ENCODE measurements at regions not wholly inside any gene's neighbourhood (a gene's known extent, or its start where the extent isn't known, plus 50 kb on each side); places are given as distances from the start of the nearest gene placed in this dataset.

GRCh38 chr1:17877896-17878295, 122.8 kb downstream of the ACTL8 start:
- H3K27me3 Mint-ChIP-seq (ENCODE audit: low read depth), result peaks cover 14% of the 10 kb centered on the region

More at GRCh38 chr1:17877896-17878295, 122.8 kb downstream of the ACTL8 start:
- no peaks in the 10 kb centered on the region for H3K79me1 ChIP-seq (ENCODE audit: insufficient read depth, low read depth, low read length, poor library complexity, severe bottlenecking)
- no peaks in the 10 kb centered on the region; a peak in 1 of 5 replicates for H3K9me3 Mint-ChIP-seq
- no peak overlapping the region for H3K14ac ChIP-seq (ENCODE audit: insufficient read depth, low read length)
- no peak overlapping the region for H3K4me2 ChIP-seq (ENCODE audit: insufficient read depth, insufficient read length, low read length)
- H3K4ac ChIP-seq (ENCODE audit: low read depth, low read length), result no peak overlapping the region
- no peak overlapping the region for H4K8ac ChIP-seq (replicated peaks; ENCODE audit: insufficient read length, low read depth, low read length)
- peaks cover 0 to 4% (median 0%) of the 10 kb centered on the region in 3 experiments; a peak in 1 of 7 replicates for H3K36me3 Mint-ChIP-seq (ENCODE audit: insufficient read depth in 1 of 3, low read depth in 3 of 3)
- no peak overlapping the region for H2AFZ ChIP-seq (ENCODE audit: low read length)
- H2AK5ac ChIP-seq (ENCODE audit: insufficient read length, low read length), result no peak overlapping the region
- no peaks in the 10 kb centered on the region for H3K27me3 ChIP-seq (ENCODE audit: insufficient read depth, low read length)
- no peaks in the 10 kb centered on the region for H3K79me2 ChIP-seq (ENCODE audit: insufficient read depth, low read length)
- no CpG with 5 or more reads among the region's 7 CpGs for WGBS (ENCODE audit: extremely low coverage, insufficient read length, low lambda C conversion rate)
- no peaks in the 10 kb centered on the region for H3K23me2 ChIP-seq (ENCODE audit: insufficient read length, low read depth, low read length, poor library complexity, severe bottlenecking)
- H3K18ac ChIP-seq (ENCODE audit: insufficient read length, low read depth, low read length), result no peak overlapping the region
- H4K20me1 ChIP-seq (ENCODE audit: control insufficient read depth, insufficient read depth, insufficient read length), result no peaks in the 10 kb centered on the region
- no peak overlapping the region for H2BK5ac ChIP-seq (ENCODE audit: insufficient read length, low read length)
- H2BK20ac ChIP-seq (ENCODE audit: low read depth, low read length, poor library complexity, severe bottlenecking), result no peak overlapping the region
- no peaks in the 10 kb centered on the region for H3K9me3 ChIP-seq (ENCODE audit: control insufficient read depth, low read depth, low read length)
- H2BK15ac ChIP-seq (ENCODE audit: low read depth, low read length), result no peak overlapping the region
- TF ChIP-seq, protein P1, sequence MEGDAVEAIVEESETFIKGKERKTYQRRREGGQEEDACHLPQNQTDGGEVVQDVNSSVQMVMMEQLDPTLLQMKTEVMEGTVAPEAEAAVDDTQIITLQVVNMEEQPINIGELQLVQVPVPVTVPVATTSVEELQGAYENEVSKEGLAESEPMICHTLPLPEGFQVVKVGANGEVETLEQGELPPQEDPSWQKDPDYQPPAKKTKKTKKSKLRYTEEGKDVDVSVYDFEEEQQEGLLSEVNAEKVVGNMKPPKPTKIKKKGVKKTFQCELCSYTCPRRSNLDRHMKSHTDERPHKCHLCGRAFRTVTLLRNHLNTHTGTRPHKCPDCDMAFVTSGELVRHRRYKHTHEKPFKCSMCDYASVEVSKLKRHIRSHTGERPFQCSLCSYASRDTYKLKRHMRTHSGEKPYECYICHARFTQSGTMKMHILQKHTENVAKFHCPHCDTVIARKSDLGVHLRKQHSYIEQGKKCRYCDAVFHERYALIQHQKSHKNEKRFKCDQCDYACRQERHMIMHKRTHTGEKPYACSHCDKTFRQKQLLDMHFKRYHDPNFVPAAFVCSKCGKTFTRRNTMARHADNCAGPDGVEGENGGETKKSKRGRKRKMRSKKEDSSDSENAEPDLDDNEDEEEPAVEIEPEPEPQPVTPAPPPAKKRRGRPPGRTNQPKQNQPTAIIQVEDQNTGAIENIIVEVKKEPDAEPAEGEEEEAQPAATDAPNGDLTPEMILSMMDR (conservative IDR thresholded peaks at IDR 0.05), result no peak
- no peak overlapping the region for H3T11ph ChIP-seq (ENCODE audit: low read length)
- no peak overlapping the region for H3K27ac ChIP-seq (ENCODE audit: insufficient read length, low read depth, low read length)
- H2BK120ac ChIP-seq (ENCODE audit: low read depth, low read length, poor library complexity, severe bottlenecking), result no peak overlapping the region
- H3K4me1 ChIP-seq (ENCODE audit: insufficient read depth, low read length), result no peaks in the 10 kb centered on the region
- no peak overlapping the region for H3K4me3 Mint-ChIP-seq
- H3K56ac ChIP-seq (ENCODE audit: insufficient read length, low read depth, low read length), result no peak overlapping the region
- H3K27ac Mint-ChIP-seq, result no peak overlapping the region
- H2BK12ac ChIP-seq (ENCODE audit: insufficient read length, low read depth, low read length), result no peak overlapping the region
- no peak for DNase-seq
- no peak overlapping the region for H4K91ac ChIP-seq (ENCODE audit: insufficient read length, low read depth, low read length)
- peaks cover 15 to 24% of the 10 kb centered on the region in 2 experiments for H3K4me1 Mint-ChIP-seq
- no peak overlapping the region for H3K23ac ChIP-seq (ENCODE audit: insufficient read length, low read depth, low read length)
- H4K5ac ChIP-seq (ENCODE audit: insufficient read length, low read depth, low read length), result no peak overlapping the region
- no peak overlapping the region for H3K9ac ChIP-seq (ENCODE audit: extremely low read depth, insufficient read length, low read length)

Measured in H9 (cell line).